ENCODE measurements at regions not wholly inside any gene's neighbourhood (a gene's known extent, or its start where the extent isn't known, plus 50 kb on each side); places are given as distances from the start of the nearest gene placed in this dataset.

GRCh38 chr14:41144370-41144769, 462.3 kb upstream of the LRFN5 start:
- Mint-ChIP-seq H3K36me3 (ENCODE audit: insufficient read depth in 1 of 3, low read depth in 3 of 3) (peaks cover 0 to 3% (median 2%) of the 10 kb centered on the region in 3 experiments; a peak in 3 of 7 replicates), H3K4me1 (peaks cover 0 to 10% of the 10 kb centered on the region in 2 experiments; a peak in 3 of 4 replicates), H3K9me3 (no peaks in the 10 kb centered on the region), H3K27me3 (ENCODE audit: low read depth) (no peaks in the 10 kb centered on the region), H3K4me3 (no peak overlapping the region), H3K27ac (no peak overlapping the region)
- Histone ChIP-seq H4K91ac (ENCODE audit: insufficient read length, low read depth, low read length) (no peak overlapping the region), H3K79me1 (ENCODE audit: insufficient read depth, low read depth, low read length, poor library complexity, severe bottlenecking) (no peaks in the 10 kb centered on the region), H2AK5ac (ENCODE audit: insufficient read length, low read length) (no peak overlapping the region), H4K8ac (replicated peaks; ENCODE audit: insufficient read length, low read depth, low read length) (no peak overlapping the region), H2BK120ac (ENCODE audit: low read depth, low read length, poor library complexity, severe bottlenecking) (no peak overlapping the region), H4K20me1 (ENCODE audit: control insufficient read depth, insufficient read depth, insufficient read length) (no peaks in the 10 kb centered on the region), H3K56ac (ENCODE audit: insufficient read length, low read depth, low read length) (no peak overlapping the region), H3K79me2 (ENCODE audit: insufficient read depth, low read length) (no peaks in the 10 kb centered on the region), H3T11ph (ENCODE audit: low read length) (no peak overlapping the region), H3K4me1 (ENCODE audit: insufficient read depth, low read length) (no peaks in the 10 kb centered on the region; the same call in 1 of the 2 replicates), H4K5ac (ENCODE audit: insufficient read length, low read depth, low read length) (no peak overlapping the region), H2BK15ac (ENCODE audit: low read depth, low read length) (no peak overlapping the region), H2BK20ac (ENCODE audit: low read depth, low read length, poor library complexity, severe bottlenecking) (no peak overlapping the region), H3K27ac (ENCODE audit: insufficient read length, low read depth, low read length) (no peak overlapping the region), H3K23me2 (ENCODE audit: insufficient read length, low read depth, low read length, poor library complexity, severe bottlenecking) (no peaks in the 10 kb centered on the region), H3K4ac (ENCODE audit: low read depth, low read length) (no peak overlapping the region), H3K14ac (ENCODE audit: insufficient read depth, low read length) (no peak overlapping the region), H3K18ac (ENCODE audit: insufficient read length, low read depth, low read length) (no peak overlapping the region), H2AFZ (ENCODE audit: low read length) (no peak overlapping the region), H2BK5ac (ENCODE audit: insufficient read length, low read length) (no peak overlapping the region), H3K9me3 (ENCODE audit: control insufficient read depth, low read depth, low read length) (no peaks in the 10 kb centered on the region), H3K9ac (ENCODE audit: extremely low read depth, insufficient read length, low read length) (no peak overlapping the region), H3K23ac (ENCODE audit: insufficient read length, low read depth, low read length) (no peak overlapping the region), H2BK12ac (ENCODE audit: insufficient read length, low read depth, low read length) (no peak overlapping the region), H3K27me3 (ENCODE audit: insufficient read depth, low read length) (no peaks in the 10 kb centered on the region), H3K4me2 (ENCODE audit: insufficient read depth, insufficient read length, low read length) (no peak overlapping the region)
- WGBS (ENCODE audit: extremely low coverage, insufficient read length, low lambda C conversion rate) = no CpG with 5 or more reads among the region's 10 CpGs
- DNase-seq = no peak
- no peak for TF ChIP-seq CTCF (conservative IDR thresholded peaks at IDR 0.05)
